Rectal smooth muscle tissue (tissue), 1 donor: ENCODE measurements at regions not wholly inside any gene's neighbourhood (a gene's known extent, or its start where the extent isn't known, plus 50 kb on each side); places are given as distances from the start of the nearest gene placed in this dataset.
A peak's percentile ranks its signal among the peaks of the same experiment; 100 is the strongest.
"Not testable (repeated sequence)": the region's sequence is repeated elsewhere in the genome, so short reads cannot be mapped to it uniquely, and the experiment has no call there.

Experiments
- H3K27ac ChIP-seq: one replicate; pipeline ENCODE4 v1.7.0; 2013; ENCODE audit warnings: low read depth, low read length, inconsistent platforms
- H3K27me3 ChIP-seq: one replicate; pipeline ENCODE4 v1.7.0; 2013; ENCODE audit warnings: low read length; ENCODE audit not compliant: control insufficient read depth, insufficient read depth
- H3K36me3 ChIP-seq: one replicate; pipeline ENCODE4 v1.7.0; 2013; ENCODE audit warnings: low read length; ENCODE audit not compliant: control insufficient read depth, insufficient read depth
- H3K4me1 ChIP-seq: one replicate; pipeline ENCODE4 v1.7.0; 2013; ENCODE audit warnings: low read length; ENCODE audit not compliant: control insufficient read depth, insufficient read depth
- H3K4me3 ChIP-seq: one replicate; pipeline ENCODE4 v1.7.0; 2013; ENCODE audit warnings: low read length
- H3K9ac ChIP-seq: one replicate; pipeline ENCODE4 v1.7.0; 2013; ENCODE audit warnings: low read length

DNA sequence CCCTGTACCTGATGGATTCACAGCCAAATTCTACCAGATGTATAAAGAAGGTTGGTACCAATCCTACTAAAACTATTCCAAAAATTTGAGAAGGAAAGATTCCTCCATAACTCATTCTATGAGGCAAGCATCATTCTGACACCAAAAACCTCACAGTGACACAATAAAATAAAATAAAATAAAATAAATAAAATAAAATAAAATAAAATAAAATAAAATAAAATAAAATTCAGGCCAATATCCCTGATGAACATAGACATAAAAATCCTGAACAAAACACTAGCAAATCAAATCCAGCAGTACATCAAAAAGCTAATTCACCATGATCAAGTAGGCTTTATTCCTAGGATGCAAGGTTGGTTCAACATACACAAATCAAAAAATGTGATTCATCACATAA lies 108.1 kb downstream of the PROX1 start:
- not testable (repeated sequence) for H3K4me3 ChIP-seq, H3K4me1 ChIP-seq, H3K27ac ChIP-seq, H3K36me3 ChIP-seq, H3K27me3 ChIP-seq, H3K9ac ChIP-seq

- no peaks in the 10 kb centered on the region for H3K27me3 ChIP-seq
- H3K36me3 ChIP-seq = no peaks in the 10 kb centered on the region
- H3K27ac ChIP-seq = no peak overlapping the region
- H3K9ac ChIP-seq = no peak overlapping the region
- no peaks in the 10 kb centered on the region for H3K4me1 ChIP-seq
- no peak overlapping the region for H3K4me3 ChIP-seq
These were observed 113.5 kb downstream of the PROX1 start for GRCh38 chr1:214101246-214101645.

GRCh38 chr1:214101828-214102227 lies 114.1 kb downstream of the PROX1 start:
- H3K9ac ChIP-seq = no peak overlapping the region
- no peaks in the 10 kb centered on the region for H3K4me1 ChIP-seq
- H3K4me3 ChIP-seq = no peak overlapping the region
- no peaks in the 10 kb centered on the region for H3K36me3 ChIP-seq
- no peak overlapping the region for H3K27ac ChIP-seq
- no peaks in the 10 kb centered on the region for H3K27me3 ChIP-seq

- Histone ChIP-seq H3K27ac (no peak overlapping the region), H3K4me1 (no peaks in the 10 kb centered on the region), H3K4me3 (no peak overlapping the region), H3K9ac (no peak overlapping the region), H3K36me3 (no peaks in the 10 kb centered on the region), H3K27me3 (no peaks in the 10 kb centered on the region)
These were observed 115.1 kb downstream of the PROX1 start for GRCh38 chr1:214102907-214103306.

- no peak overlapping the region for H3K4me3 ChIP-seq
- no peaks in the 10 kb centered on the region for H3K27me3 ChIP-seq
- H3K36me3 ChIP-seq = no peaks in the 10 kb centered on the region
- no peak overlapping the region for H3K9ac ChIP-seq
- no peak overlapping the region for H3K27ac ChIP-seq
- no peaks in the 10 kb centered on the region for H3K4me1 ChIP-seq
These were observed 116.0 kb downstream of the PROX1 start for GRCh38 chr1:214103778-214104177.

DNA sequence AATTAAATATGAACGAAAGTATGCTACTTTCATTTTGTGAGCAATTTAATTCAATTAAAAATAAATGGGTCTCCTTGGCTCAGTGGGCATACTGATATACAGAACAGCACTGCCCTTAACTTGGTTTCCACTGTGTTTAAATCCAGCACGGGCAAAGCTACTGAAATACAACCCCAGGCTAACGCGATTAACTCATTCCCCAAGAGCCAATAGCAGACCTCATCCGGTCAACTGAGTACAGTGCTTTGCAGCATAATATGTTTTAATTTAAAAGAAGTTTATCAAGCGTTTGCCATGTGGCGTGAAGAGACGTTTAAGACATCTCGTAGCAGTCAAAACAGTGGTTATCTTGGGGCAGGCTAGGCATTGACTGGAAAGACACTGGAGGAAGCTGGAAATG lies 118.6 kb downstream of the PROX1 start:
- H3K27ac ChIP-seq = no peak overlapping the region
- H3K4me3 ChIP-seq = no peak overlapping the region
- H3K4me1 ChIP-seq = no peaks in the 10 kb centered on the region
- H3K9ac ChIP-seq = no peak overlapping the region
- H3K36me3 ChIP-seq = no peaks in the 10 kb centered on the region
- H3K27me3 ChIP-seq = no peaks in the 10 kb centered on the region

DNA sequence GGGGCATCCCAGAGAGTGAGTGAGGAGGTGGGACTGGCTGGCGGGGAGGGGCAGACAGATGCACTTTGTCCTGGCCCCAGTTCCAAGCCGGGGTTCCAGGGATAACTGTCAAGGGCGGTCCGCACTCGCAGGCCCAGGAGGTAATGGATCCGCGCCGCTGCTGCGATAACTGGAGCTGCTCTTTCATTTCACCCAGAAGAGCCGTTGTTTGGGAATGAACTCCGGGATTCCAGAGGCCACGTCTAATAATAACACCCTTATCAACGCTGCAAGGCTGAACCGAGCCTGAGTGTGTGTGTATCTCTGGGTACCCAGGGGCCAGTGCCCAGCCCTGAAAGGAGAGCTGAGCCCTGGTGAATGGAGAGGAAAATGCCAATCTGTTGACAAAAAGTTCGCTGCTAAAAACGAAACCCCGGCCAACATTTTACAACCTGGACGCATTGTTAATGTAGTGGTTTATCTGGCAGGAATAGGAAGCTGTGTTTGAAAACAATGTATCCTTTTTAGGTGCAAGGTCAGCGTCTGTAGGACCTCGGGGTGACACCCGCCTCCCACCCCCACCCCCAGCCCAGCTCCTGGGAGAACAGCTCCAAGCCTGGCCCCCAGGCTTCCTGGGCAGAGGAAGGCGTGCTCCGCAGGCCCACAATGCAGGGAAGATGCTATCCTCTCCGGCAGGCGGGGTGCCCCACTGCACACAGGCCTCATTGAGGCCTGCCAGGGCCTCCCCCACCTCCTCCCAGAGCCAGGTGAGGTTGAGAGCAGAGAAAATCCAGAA lies 119.7 kb downstream of the PROX1 start:
- Histone ChIP-seq H3K4me3 (peak overlapping the region; percentile 30), H3K9ac (no peak overlapping the region), H3K4me1 (no peaks in the 10 kb centered on the region), H3K36me3 (no peaks in the 10 kb centered on the region), H3K27ac (no peak overlapping the region), H3K27me3 (no peaks in the 10 kb centered on the region)

DNA sequence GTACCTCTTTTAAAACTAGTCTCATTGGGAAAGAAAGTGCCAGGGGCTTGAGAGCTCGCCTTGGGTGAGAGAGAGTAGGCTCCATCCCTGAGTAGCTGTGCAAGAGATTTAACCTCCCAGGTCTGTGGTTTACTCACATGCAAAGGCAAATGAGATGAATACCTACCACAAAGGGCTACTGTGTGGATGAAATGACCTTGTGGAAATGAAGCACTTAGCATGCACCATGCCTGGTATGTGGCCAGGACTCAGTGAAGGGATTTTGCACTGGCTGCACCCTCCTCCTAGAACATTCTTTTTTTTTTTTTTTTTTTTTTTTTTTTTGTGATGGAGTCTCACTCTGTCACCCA lies 120.3 kb downstream of the PROX1 start:
- Histone ChIP-seq H3K4me3 (no peak overlapping the region), H3K36me3 (no peaks in the 10 kb centered on the region), H3K9ac (no peak overlapping the region), H3K27me3 (no peaks in the 10 kb centered on the region), H3K4me1 (no peaks in the 10 kb centered on the region), H3K27ac (no peak overlapping the region)

GRCh38 chr1:214111796-214112195 lies 124.0 kb downstream of the PROX1 start:
- no peak overlapping the region for H3K27ac ChIP-seq
- no peaks in the 10 kb centered on the region for H3K36me3 ChIP-seq
- H3K27me3 ChIP-seq = no peaks in the 10 kb centered on the region
- no peak overlapping the region for H3K9ac ChIP-seq
- H3K4me3 ChIP-seq = no peak overlapping the region
- H3K4me1 ChIP-seq = no peaks in the 10 kb centered on the region

DNA sequence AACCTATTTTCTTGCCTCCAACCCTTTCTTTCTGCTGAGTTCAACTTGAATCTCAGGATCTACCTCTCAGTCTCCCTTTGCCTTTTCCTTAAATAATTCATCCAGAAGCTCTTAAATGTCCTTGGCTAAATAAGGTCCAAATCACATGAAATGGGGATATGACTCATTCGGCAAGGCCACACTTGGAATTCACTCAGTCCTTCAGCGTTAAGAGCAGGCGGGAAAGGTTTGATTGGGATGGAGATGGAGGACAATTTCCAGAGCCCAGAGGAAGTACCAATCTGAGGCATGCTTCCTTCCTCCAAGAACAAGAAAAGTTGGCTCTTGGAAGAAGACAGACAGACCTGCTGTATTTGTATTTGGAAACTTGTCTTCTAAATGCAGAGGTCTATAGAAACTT lies 128.5 kb downstream of the PROX1 start:
- H3K4me3 ChIP-seq = no peak overlapping the region
- H3K36me3 ChIP-seq = no peaks in the 10 kb centered on the region
- no peaks in the 10 kb centered on the region for H3K27me3 ChIP-seq
- H3K27ac ChIP-seq = no peak overlapping the region
- H3K4me1 ChIP-seq = no peaks in the 10 kb centered on the region
- H3K9ac ChIP-seq = no peak overlapping the region

DNA sequence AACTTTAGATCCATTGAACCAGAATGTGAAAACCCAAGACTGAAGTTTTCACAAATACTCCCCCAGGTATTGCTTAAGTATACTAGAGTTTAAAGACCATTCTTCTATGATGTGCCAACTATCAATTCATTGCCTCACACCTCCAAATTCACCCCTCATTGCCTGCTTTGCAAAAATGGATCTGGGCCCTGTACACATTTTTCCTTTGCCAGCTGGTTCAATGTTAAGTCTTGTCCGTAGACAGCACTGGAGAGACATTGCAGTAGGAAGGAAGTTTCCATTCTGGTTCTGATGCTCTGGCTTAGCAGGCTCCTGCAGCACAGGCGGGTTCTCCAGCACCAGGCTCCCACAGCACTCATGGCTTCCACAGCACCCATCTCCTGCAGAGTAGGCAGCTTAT lies 130.0 kb downstream of the PROX1 start:
- Histone ChIP-seq H3K36me3 (no peaks in the 10 kb centered on the region), H3K9ac (no peak overlapping the region), H3K4me1 (no peaks in the 10 kb centered on the region), H3K27me3 (no peaks in the 10 kb centered on the region), H3K27ac (no peak overlapping the region), H3K4me3 (no peak overlapping the region)

GRCh38 chr1:214120191-214120590 lies 132.4 kb downstream of the PROX1 start:
- Histone ChIP-seq H3K27me3 (no peaks in the 10 kb centered on the region), H3K36me3 (no peaks in the 10 kb centered on the region), H3K9ac (no peak overlapping the region), H3K27ac (no peak overlapping the region), H3K4me3 (no peak overlapping the region), H3K4me1 (no peaks in the 10 kb centered on the region)

DNA sequence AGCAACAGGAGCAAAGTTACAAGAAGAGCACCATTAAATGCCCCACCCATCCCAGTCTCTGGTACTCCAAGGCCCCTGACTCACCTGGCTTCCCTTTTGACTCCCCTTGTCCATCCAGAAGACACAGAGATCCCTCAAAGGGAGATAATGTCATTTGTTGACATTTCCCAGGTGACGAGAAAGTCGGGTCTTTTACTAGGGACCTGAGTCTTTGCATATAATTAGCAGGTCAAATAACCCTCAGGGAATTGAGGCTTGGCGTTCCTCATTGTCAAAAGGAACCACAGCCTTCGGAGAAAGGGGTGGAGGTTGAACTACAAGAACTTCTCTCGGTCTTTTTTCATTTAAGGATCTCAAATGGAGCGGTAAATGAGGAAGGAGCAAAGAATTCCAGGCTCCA lies 133.2 kb downstream of the PROX1 start:
- H3K9ac ChIP-seq = no peak overlapping the region
- no peaks in the 10 kb centered on the region for H3K36me3 ChIP-seq
- no peaks in the 10 kb centered on the region for H3K4me1 ChIP-seq
- no peak overlapping the region for H3K4me3 ChIP-seq
- H3K27me3 ChIP-seq = no peaks in the 10 kb centered on the region
- H3K27ac ChIP-seq = no peak overlapping the region
